ENCODE measurements at regions not wholly inside any gene's neighbourhood (a gene's known extent, or its start where the extent isn't known, plus 50 kb on each side); places are given as distances from the start of the nearest gene placed in this dataset.

DNA sequence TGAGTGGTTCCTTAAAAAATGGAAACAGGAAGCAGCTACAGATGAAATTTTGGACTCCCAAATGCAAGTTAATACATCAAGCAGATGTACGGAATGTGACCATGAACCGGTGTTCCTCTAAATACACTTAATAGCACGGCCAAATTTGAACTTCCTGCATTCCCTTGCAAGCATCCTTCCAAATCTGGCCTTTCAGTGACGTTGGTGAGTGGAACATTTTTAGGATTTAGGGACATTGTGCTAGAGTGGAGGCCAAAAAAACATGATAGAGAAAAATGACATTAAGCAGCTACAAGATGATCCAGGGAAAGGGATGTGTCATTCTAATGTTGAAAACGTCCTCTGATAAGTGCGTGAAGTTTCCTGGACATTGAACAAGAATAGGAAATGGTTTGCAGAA lies 62.1 kb downstream of the CTAGE1 start:
- no peak for DNase-seq

GRCh38 chr18:22355069-22355468 lies 62.6 kb downstream of the CTAGE1 start:
- DNase-seq = no peak

GRCh38 chr18:22349966-22350365 lies 67.7 kb downstream of the CTAGE1 start:
- DNase-seq = no peak

- DNase-seq = no peak
Measured at GRCh38 chr18:22349317-22349898, 68.3 kb downstream of the CTAGE1 start.

DNA sequence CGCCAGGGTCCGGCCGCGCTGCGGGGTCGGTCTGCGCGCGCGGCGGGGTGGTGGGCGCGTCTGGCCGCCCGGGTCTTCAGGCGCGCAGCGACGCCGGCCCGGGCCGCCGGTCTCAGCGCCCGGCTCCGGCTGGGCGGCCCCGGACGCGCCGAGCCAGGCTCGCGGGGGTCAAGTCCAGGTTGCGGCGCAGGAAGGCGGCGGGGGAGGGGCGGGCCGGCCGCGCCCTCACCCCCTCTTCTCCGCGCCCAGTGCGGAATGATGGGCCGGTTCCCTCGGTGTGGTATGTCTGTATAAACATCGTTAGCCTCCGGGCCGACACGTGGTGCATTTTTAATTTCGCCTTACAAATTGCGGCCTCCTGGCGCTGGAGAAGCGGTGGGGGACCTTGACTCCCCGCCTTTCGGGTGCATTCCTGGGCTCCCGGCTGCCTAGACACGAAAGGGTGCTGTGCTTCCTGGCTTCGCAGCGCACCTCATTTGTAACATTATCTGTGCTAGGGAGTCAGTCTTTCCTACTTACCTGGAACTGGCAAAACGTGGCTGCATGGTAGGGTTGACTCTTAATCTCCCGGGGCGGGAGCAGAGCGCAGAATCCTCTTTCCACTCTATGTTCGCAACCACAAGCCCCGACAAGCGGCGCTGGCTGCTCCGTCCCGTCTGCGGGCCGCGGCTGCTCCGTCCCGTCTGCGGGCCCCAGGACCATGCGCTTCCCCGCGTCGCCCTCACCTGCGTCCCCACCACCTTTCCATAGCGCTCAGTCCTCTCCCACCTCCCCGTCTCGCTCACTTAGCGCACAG lies 69.0 kb downstream of the CTAGE1 start:
- DNase-seq = peak; percentile 39

DNA sequence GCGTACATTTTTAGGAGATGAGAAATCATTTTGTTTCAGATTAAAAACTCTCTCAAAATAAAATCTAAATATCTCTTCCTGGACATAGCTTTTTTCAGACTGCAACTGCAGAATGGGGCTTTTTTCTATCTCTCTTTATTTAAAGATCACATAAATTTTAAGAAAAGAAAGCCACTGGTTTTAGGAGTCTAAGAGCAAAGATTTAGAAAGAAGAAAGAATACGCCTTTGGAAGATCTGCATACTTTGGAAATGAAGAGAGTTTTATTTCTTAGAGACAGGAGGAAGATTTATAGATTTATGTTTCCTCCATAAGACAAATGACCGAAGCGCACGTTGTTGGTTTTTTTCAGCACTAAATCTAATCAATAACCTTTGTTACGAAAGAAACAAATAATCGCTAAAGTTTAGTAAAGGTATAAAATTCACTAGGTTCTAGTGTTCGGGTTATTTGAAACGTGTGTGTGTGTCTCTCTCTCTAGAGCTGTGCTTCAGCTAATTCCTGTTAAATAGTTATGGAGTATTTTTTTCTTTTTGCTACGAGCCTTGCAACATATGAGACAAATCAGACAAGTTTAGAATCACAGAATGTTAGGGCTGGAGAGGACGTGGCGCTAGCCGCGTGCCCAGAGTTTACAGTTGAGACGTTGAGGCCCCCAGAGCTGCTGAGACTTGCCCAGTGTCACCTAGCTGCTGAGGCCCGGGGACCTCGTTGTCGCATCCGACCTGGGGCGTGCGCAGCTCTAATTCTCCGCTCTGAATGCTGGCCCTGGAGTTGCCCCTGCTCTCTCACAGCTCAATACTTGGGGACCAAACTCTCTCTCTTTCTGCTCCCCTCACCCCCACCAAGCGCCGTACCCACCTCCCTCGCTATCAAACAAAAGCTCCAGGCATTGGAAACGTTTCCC lies 69.9 kb downstream of the CTAGE1 start:
- no peak for DNase-seq

DNA sequence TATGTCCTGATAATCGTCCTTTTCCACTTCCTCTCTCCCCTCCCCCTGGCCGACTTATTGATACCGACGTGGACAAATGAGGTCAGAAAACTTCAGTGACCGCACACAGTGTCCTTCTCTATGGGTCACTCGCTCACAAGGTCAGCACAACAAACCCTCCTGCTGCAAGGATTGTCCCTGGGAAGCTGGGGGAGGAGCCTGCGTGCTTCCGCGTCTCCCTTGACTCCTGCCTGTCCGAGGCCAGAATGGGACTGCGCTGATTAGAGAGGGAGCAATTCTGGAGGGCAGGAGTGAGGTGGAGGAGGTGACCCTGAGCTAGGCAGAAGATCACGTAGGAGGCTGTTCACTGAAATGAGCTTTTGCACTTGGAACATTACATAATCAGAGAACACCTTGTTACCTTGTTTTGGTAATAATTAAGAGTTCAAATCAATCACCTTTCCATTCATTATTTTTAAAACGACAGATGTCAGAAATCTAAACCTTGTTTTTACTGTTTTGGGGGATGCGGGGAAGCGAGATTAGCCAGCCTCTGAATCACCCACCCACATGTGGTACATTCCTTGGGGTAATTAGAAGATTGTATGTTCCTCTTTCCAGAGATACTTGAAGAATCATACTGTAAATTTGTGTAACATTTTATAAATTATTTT lies 70.6 kb downstream of the CTAGE1 start:
- DNase-seq = no peak

- no peak for DNase-seq
Measured at GRCh38 chr18:22346401-22346952, 71.2 kb downstream of the CTAGE1 start.

DNA sequence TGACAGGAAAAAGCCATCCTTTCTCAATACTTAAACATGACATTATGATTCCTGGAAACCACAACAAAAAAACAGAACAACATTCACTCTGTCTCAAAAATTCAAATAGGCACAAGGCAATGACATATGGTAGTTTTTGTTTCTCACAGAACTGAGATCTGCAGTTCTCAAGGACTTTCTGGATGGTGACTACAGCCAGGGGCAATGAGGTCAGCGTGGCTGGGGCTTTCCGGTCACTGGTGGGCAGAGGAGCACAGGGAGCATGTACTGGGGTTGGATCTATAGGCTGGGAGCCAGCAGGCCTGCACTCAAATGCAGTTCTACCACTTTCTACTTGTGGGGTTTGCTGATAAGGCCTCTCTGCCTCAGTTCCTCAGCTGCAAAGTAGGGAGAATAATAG lies 72.0 kb downstream of the CTAGE1 start:
- no peak for DNase-seq

- DNase-seq = no peak
Measured at GRCh38 chr18:22344908-22345670, 72.6 kb downstream of the CTAGE1 start.

GRCh38 chr18:22344445-22344844 lies 73.3 kb downstream of the CTAGE1 start:
- DNase-seq = no peak

DNA sequence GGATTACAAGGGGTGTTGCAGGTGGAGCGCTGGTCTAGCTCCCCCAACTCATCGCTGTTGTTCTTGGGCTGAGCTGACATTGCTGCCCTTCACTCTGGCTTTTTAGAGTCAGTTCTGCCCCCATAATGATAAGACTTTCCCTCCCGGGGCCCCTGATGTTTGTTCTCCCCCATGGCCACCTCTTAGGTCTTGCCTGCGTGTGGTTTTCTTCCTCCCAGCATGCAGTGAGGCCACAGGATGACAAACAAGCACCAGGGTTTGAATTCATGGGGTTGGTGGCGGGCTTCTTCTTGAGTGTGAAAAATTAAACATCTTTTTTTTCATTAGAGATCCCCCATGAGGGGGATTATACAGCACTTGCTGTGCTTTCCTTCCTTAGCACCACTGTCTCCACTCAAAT lies 74.1 kb downstream of the CTAGE1 start:
- no peak for DNase-seq

DNA sequence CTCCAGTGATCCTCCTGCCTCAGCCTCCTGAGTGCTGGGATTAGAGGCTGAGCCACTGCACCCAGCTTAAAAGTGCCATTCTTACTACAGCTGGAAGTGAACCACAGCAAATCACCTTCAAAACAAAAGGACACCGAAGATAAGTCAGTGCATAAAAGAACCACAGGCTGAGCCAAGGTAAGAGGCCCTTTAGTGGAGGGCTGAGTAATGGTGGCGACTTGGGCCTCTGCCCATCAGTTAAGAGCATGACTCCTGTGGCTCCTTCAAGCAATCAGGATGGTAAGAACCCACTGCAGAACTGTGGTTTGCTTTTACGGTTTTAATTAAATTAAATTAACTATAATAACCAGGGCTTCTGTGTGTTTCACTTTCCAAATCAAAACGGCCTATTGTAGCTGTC lies 75.1 kb downstream of the CTAGE1 start:
- no peak for DNase-seq

- DNase-seq = no peak
Measured at GRCh38 chr18:22340331-22340730, 77.4 kb downstream of the CTAGE1 start.

- no peak for DNase-seq
Measured at GRCh38 chr18:22339913-22340312, 77.8 kb downstream of the CTAGE1 start.

DNA sequence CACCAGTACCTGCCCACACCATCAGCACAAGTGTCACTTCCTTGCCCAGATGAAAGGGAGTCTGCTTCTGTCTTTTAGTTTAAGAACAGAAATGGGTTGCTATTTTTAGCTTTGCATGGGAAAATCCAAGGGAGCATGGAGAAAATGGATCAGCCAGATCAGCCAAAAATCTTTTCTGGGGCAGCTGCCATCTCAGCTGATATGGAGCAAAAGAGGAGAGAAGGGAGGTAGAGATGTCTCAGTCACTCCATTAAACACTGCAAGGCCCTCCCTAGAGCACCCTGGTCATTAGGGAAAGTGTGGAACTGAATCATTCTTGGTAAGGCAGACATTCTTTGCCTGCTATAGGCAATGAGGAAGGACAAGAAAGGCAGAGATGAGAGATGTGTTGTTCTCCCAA lies 79.9 kb downstream of the CTAGE1 start:
- no peak for DNase-seq

- no peak for DNase-seq
Measured at GRCh38 chr18:22337306-22337705, 80.4 kb downstream of the CTAGE1 start.

GRCh38 chr18:22336406-22336805 lies 81.3 kb downstream of the CTAGE1 start:
- DNase-seq = no peak

DNA sequence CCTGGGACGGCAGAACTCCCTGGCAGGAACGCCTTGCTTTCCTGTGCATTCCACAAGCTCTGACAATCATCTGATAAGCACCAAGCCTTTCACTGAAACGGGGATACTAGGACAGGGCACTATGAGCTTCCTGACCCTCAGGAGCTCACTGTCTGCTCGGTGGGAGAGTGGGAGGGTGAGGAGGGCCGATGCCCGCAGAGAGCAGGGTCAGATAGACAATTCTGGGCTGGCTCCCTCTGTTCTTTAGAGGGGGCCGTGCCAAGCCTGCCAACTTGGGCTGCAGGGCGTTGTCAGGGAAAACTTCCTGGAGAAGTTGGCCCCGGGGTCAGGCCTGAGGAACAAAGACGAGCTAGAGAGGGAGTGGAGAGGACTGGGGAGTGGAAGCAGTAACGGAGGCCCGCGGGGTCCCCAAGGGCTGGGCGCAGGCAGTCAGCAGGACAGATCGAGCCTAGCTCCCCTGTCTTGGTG lies 82.0 kb downstream of the CTAGE1 start:
- no peak for DNase-seq

DNA sequence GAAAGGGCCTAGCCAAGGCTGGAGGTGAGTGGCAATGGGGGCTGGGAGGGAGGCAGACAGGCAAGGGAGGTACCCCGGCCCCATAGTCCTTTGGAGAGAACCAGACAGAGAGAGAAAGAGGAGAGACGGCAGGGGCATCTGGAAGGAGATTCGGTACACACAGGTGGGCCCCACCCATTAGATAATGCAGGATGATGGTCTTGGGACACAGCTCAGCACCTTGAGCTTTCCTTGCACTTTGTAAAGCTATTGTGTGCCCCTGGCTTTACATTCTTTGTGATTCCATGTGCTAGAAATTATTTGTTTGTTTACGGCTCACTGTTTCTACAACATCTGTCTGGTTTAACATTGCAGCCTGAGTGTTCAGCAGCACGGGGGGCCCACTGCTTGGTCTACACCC lies 83.1 kb downstream of the CTAGE1 start:
- DNase-seq = no peak

DNA sequence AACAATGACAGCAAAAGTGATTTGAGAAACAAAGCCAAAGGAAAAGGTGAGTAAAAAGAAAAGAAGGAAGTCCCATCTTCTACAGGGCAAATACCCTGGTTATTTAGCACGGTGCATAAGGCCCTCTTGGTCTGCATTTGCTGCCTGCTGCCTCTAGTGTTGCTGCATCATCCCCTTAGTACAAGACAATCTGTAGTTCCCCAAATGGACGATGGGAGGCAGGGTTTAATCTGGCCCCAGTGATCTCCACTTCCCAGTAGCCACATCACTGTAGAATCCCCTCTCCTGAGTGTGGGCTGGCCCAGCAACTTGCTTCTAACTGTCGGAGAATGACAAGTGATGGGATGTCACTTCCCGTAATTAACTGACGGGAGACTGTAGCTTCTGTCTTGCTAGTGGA lies 85.1 kb downstream of the CTAGE1 start:
- DNase-seq = no peak

DNA sequence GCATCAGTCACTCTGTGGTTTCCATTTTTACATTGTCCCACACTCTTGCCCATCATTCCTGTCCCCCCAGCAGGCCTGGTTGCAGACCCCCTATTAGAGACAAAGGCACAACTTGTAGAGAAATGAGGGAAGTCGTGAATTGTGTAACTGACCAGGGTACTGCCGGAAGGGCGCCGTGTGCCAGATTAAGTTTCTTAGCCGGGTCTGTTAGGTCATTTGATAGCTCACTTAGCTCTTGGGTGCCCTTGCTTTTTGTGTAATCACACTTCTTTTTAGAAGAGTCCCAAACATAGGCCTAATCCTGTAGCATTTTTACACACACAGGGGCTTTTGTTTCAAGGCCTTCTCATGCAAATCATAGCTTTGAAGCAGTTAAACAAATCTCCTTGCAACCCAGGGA lies 87.2 kb downstream of the CTAGE1 start:
- no peak for DNase-seq

All from NCI-H69 (cell line).